Renal cortex interstitium (tissue), 11 donors: ENCODE measurements at regions not wholly inside any gene's neighbourhood (a gene's known extent, or its start where the extent isn't known, plus 50 kb on each side); places are given as distances from the start of the nearest gene placed in this dataset.

Experiments used
- DNase-seq, 11 donors: peaks; one replicate each; pipeline ENCODE4 v3.0.0-alpha.2; 2013; ENCODE audit warnings: low read depth in 9 of 11, low spot score in 4 of 11; ENCODE audit errors: extremely low read depth in 1 of 11

DNA sequence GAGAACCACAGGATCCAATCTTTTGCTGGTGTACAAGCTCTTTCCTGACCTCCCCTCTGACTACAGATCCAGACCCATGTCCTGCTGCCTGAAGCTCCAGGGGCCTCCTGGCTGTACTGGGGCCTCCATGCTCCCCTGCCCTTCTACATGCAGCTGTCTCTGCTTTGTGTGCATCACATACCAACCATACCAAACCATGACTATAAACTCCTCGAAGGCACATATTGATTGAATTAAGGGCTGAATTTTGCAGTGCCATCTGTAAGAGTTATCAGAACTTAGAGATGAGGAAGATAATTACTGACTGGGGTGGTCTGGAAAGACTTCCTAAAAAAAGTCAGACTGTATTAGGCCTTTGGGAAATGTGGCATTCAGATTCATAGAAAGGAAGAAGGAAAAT lies 139.9 kb upstream of the CXCR4 start:
- DNase-seq: no peak

DNA sequence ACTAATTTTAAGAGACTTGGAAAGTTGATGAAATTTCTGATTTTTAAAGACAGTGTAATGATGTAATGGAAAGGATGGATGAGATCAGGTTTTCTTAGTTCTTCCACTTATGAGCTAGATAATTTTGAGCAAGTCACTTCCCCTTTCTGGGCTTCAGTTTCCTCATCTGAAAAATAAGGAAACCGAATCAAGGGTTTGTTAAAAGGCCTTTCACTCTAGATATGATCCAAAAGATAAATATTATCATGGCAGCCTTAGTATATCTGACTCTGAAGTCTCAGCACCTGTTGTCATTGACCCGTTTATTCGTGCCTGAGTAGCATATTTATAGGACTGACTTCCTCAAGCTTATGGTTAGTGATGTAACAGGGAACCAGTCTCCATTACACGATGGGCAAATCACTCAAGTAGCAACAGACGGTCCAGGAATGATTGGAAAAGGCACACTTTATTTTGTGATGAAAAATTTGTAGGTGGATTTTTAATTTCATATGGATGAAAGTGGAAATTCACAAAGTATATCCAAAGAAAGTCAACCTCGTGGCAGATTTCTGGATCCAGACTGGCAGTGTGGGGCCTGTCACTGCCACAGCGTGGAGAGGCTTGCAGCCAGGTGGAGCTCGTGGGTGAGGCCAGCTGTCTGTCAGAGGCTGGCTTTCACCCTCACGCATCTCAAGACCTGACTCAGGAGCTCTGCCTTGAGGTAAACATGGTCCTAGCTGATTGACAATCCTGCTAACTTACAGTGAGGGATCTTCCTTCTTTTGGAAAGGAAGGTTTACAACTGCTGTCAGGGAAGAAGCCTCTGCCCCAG lies 137.9 kb upstream of the CXCR4 start:
- no peak for DNase-seq

DNA sequence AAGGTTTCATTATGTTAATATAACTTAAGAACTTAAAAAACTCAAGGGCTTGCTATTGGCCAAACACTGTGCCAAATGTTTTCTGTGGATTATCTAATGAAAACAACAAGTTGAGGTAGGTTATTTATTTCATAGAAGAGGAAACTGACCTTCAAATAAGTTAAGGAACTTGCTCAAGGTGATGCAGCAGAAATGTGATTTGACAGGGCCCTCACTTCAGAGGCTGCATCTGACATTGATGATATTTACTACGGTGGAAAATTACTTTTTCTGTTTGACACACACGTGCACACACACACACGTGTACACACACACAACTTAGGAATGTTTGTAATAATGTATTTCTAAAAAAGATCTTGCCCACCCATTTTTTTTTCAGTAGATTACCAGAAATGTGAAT lies 137.2 kb upstream of the CXCR4 start:
- DNase-seq: no peak

DNA sequence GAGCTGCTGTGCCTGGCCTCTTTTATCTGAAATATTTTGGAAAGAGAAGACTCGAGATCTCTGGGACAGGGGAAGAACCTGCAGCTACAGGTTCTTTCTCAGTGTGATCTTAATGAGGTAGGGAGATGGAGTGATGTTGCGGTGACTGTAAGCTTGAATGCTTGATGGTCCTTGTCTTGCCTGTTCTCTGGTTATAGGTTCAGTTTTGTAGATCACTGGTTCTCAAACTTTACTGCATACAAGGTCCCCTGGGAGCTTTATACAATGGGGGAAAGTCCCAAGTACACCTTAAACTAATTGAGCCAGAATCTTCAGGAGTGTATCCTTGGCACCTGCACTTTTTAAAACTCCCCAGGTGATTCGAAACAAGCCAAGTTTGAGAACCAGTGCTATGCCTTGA lies 136.7 kb upstream of the CXCR4 start:
- no peak for DNase-seq

DNA sequence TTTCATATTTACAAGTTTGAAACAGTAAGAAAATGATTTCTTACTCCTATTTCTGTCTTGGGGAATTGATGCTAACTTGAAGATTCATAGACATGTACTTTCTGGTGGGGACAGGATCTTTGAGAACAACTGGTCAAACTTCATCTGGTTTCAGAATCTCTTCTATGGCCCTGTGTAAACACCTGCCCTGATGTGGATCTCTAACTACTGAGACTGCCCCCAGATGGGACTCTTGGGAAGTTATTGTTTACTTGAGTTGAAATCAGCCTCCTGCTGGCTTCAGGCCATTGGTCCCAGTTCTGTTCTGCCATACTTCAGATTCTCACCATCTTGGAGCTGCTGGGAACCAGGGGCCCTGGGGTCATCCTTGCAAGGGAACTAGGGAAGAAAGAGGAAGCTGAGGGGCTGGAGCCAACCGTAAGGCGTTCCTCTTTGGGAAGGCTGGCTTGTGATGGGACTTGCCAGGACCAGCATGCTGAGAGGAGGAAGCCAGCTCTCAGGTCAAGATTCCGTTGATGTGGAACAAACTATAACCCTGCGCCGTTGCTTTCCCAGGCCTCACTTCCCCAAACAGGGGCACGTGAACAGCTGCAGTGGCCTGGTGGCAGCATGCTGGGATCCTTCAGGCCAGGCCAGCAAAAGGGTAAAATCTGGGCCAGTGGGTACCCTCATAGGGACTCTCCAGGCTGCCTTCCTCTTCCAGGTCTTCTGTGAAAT lies 135.5 kb upstream of the CXCR4 start:
- no peak for DNase-seq

DNA sequence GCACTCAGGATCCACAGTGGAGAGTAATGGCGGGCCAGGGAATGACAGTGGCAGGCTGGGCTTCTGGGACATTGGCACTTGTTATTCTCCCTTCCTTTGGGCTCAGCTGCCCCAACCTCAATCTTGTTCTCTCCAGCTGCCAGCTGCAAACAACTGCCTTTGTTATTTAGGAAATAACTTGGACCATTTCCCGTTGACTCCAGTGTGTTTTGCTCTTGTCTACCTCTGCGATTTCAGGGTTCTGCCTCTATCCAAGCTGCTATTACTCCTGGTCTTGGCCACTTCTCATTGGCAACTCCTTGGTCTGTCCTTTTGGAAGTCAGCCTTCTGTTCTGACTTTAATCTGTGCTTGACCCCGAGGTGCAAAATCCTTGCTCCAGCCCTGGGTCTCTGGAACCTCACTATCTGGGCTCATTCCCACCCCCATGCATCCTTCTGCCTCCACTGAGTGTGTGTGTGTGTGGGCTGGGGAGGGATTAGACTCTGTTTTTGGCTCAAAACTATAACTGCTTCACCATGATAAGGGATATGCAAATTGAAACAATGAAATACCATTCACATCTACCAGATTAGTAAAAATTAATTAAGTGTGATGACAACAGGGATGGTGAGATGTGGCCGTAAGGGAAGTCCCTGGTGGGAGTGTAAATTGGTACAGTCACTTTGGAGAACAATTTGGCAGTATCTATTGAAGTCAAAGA lies 134.1 kb upstream of the CXCR4 start:
- DNase-seq: no peak

DNA sequence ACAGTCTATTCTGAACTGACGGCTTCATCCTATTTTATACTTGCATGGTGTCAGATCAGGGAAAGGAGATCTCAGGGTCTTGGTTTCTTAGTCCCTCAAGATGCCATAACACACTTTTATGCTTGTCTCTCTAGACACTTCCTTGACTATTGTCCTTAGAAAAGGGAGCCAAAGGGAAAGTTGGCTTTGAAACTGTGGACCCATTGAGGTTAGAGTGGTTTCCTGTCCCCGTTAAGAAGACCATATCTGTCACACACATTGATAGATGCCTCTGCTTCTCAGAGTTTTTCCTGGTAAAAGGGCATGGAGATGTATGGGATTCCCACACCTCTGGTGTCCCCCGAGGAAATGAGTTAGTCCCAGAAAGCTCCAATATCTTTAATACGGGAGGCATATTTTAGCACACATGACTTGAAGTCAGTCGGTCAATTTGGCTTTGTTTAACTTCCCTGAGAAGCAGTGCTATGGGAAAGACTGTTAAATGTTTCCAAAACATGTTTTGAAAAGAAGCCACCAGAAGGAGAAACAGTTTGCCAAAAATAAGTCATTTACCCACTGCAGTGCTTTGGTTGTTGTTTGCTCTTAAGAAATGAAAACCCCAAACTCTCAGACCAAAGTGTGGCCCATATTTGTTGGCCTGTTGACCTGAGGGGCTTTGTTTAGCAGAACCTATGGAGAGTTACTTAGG lies 133.4 kb upstream of the CXCR4 start:
- no peak for DNase-seq

DNA sequence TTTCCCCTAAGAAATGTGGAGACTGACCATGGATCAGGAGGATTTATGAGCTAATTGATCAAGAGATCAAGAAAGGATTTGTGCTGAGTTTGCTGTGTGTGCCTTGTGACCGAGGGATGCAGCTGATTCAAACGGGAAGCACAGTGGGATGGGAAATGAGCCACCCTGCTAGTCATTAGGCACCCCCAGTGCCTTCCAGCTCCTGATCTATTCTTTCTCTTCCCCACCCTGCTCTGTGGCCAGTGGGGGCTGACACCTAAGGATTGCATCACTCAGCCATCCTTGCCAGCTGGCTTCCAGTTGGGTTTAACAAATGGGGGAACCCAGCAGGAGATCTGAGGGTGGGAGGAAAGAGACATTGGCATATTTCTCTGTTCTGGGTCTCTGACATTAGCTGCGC lies 132.2 kb upstream of the CXCR4 start:
- DNase-seq: no peak

DNA sequence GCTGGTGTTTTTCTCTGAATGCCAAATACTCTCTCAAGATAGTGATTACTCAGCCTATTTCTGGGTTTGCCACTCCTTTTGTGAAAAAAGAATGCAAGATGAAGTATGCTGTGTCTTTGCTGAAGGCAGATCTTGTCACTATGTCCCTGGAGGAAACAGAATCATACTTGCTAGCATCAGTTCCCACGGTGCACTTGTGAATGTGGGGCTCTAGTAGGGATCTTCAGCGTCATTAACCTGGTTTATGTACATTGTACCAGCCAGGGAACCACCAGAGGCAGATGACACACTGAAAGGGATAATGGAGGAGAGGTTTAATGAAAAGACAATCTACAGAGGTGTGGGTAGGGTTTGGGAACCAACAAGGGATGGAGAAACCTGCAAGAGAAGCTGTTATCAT lies 131.0 kb upstream of the CXCR4 start:
- no peak for DNase-seq

DNA sequence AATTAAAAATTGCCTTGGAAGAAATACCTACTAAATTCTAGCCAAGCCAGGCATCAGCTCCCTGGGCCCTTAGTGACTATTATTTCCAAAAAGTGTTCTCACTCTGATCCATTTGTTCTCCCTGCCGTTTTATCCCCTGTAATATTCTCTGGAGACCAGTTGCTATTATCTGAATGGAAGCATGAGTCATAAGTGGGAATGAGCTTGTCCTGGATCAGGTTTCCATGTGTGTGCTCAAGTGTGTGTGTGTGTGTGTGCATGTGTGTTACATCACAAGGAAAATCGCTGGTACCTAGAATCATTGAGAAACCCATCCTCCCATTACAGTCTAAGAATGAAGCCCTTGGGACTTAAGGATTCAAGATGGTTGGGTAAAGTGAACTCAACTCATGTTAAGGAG lies 130.3 kb upstream of the CXCR4 start:
- DNase-seq: no peak

DNA sequence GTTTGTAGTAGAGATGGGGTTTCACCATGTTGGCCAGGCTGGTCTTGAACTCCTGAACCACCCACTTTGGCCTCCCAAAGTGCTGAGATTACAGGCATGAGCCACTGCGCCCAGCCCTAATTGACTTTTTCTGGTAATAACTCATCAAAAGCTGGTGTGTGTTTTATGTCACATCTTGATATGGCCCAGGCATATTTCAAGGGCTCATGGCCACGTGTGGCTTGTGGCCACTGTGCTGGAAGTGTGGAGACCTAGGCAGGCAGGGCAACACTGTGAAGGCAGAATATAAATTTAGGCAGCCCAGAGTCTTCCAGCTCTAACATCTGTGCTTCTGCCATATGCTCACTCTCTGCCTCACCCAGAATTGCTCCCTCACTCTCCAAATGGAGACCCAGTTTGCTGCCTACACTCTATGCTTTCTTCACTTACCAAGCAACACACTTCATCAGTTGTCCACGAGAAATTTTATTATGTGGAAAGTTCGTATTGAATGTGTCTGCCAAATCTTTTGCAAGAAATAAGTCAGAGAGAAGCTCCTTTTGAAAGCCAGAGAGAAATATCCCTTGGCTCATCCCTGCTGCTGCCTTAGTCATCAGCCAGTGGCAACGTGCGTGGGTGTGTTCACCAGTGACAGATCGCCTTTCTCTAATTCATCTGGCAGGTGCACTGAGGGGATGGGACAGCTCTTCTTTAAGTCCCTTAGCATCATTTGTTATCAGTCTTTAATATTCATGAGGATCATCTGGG lies 129.4 kb upstream of the CXCR4 start:
- DNase-seq: no peak

DNA sequence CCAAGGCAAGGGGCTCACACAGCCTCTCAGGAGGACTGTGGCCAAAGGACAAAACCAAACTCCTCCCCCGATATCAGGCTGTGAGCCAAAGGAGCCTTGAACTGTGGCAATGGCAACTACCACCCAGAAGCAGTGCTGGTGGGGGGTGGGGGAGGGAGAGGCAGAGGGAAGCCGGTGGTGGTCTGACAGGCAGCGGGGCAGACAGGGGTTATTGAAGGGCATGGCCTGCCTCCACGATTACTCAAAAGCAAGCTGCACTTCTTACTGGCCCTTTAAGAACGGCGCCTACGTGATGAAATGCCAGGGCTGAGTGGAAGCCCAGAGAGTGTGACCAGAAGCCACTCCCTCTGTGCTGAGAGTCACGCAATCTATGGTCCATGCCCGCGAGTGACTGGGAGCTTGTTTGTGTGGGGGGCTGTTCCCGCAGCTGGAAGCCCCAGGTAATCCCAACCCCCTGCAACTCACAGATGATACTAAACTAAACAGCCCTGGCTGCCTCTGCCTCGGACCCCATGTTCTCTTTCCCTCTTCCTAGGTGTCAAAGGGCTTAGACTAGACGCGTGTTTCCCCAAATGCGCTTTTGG lies 128.2 kb upstream of the CXCR4 start:
- DNase-seq: peak in 9 of 11 donors; percentile 31 to 71 (median 52)

DNA sequence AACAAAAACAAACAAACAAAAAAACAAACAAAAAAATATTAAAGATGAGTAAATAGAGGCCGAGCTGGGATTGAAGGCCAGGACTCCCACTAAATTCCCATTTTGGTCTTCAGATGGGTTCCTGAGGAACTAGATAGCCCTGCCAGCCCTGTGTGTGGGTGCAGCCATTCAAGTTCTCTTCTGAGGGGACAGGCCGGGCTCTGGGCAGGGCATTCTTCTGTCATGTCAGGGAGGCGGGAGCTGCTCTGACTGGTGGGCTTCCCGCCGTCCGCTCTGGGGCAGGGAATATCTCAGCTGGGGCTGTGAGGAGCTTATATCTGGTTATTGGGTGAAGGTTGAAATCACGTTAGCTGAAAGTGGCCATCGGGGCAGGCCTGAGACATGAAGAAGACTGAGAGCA lies 127.3 kb upstream of the CXCR4 start:
- no peak for DNase-seq

DNA sequence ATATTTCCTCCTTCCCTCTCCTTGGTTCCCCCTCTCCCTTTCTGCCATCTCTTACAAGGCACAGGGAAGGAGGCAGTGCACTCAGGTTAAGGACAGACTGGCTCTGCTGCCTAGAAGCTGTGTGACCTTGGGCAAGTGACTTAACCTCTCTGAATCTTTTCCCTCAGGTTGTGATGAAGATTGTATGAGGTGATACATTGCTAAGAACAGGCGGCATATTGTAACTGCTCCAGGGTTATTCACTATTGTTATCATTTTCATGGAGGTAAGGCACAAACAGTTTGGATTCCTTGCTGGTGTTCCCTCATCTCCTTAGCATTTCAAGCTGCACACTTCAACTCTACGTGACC lies 126.6 kb upstream of the CXCR4 start:
- DNase-seq: no peak

DNA sequence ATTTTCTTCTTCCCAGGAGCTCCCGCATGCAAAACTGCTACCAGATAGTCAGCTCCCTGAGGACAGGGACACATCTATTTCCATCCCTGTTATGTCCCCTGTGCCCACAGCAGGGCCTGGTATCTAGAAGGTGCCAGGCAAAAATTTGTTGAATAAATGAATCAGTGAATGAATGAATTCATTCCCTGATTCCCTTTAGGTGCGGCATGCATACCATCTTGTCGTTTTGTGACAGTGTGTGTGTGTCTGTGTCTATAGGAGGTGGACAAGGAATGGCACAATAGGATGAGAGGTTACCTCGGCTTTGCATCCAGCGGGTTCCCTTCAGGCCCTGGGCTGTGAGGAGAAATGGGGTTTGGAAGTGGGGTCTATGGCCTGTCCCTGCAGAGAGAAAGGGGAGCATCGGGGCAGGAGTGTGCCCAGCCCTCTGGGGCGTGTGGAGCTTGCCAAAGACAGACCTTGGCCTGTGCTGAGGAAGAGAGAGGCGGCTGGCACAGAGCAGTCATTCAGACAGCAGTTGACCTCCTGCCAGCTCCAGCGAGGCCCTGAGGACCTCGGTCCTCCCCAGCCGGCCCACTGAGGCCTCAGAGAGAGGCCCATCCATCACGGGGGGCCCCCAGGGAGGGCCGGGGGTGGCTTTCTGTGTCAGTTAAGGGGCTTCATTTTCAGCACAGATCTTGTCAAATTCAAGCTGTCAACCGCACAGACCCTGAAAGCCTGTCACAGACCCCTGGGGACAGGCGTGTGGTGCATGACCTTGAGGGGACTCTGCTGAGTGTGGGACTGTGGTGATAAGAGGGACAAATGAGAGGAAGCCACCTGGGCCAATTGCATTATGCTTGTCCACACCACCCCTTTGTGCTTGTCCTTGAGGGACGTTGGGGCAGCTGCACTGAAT lies 125.9 kb upstream of the CXCR4 start:
- DNase-seq: no peak

DNA sequence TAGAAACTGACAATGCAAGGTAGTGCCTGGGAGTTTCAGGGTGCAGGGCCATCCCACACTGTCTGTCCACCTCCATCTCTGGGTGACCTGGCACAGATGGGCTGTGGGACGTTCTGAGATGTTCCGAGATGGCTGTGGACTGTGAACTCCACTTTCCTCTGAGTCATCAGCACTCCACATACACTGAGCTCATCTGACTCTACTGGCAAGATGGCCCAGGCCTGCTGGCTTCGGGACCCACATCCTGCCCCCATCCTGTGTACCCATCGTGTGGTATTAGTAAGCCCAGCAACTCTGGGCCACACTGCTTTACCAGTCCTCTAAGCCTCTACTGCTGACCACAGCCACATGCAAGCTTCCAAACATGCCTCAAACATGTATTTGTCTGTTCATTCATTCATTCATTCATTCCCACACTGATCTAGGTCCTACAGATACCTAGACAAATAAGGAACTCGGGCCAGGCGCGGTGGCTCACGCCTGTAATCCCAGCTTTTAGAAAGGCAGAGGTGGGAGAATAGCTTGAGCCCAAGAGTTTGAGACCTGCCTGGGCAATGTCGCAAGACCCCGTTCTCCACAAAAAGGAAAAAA lies 124.8 kb upstream of the CXCR4 start:
- no peak for DNase-seq

DNA sequence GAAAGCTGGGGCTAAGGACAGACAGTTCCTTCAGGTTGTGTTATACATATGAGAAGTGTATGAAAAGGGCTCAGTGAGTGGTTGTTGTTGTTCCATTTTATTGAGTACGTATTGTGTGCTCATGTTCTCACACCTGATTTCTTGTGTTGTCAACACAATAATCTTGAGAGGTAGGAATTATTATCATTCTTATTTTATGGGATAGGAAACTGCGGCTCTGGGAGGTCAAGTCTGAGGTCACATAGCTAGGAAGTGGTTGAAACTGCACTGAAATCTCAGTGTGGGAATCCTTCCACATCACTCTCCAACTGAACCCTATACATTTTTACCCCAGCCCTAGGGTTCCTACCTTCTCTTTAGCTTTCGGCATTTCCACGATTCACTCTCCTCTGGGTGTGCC lies 124.2 kb upstream of the CXCR4 start:
- no peak for DNase-seq
